Stimulated activated CD8-positive, alpha-beta memory T cell treated with anti-CD3 and anti-CD28 coated beads, Interleukin-7, amount 100 ng/mL, for 4 hours (primary cell): ENCODE measurements at regions not wholly inside any gene's neighbourhood (a gene's known extent, or its start where the extent isn't known, plus 50 kb on each side); places are given as distances from the start of the nearest gene placed in this dataset.
A peak's percentile ranks its signal among the peaks of the same experiment; 100 is the strongest.

Experiments
- DNase-seq, 2 donors: peaks; one replicate each; pipeline ENCODE4 v3.0.0-alpha.2; 2020; ENCODE audit warnings: low read depth in 2 of 2

- no peak for DNase-seq
These were observed 68.4 kb upstream of the ELOVL5 start for GRCh38 chr6:53417141-53417540.

GRCh38 chr6:53413326-53413725, 64.6 kb upstream of the ELOVL5 start:
- no peak for DNase-seq

GRCh38 chr6:53412751-53413150, 64.0 kb upstream of the ELOVL5 start:
- no peak for DNase-seq

GRCh38 chr6:53412021-53412715, 63.4 kb upstream of the ELOVL5 start:
- no peak for DNase-seq

GRCh38 chr6:53411451-53411850, 62.7 kb upstream of the ELOVL5 start:
- no peak for DNase-seq

- peak; percentile 9 to 26 for DNase-seq
These were observed 61.9 kb upstream of the ELOVL5 start for GRCh38 chr6:53410508-53411258.

- no peak for DNase-seq
These were observed 60.1 kb upstream of the ELOVL5 start for GRCh38 chr6:53408826-53409225.

- no peak for DNase-seq
These were observed 50.2 kb upstream of the ELOVL5 start for GRCh38 chr6:53399027-53399344.

- no peak for DNase-seq
These were observed 49.7 kb upstream of the ELOVL5 start for GRCh38 chr6:53398247-53399026.
